GM12865 (cell line): ENCODE measurements at regions not wholly inside any gene's neighbourhood (a gene's known extent, or its start where the extent isn't known, plus 50 kb on each side); places are given as distances from the start of the nearest gene placed in this dataset.

Experiments
- DNase-seq: peaks from one replicate; pipeline ENCODE4 v3.0.0; 2010; ENCODE audit warnings: low read depth
- H3K4me3 ChIP-seq: 2 replicates; pipeline ENCODE4 v1.5.1; 2011; ENCODE audit warnings: mild to moderate bottlenecking, low read depth, low read length, control low read depth
- CTCF ChIP-seq: IDR thresholded peaks from 2 replicates; pipeline ENCODE4 v1.5.1; 2011; ENCODE audit warnings: low read length, control low read depth, low read depth, inconsistent platforms; ENCODE audit not compliant: insufficient read depth; ENCODE audit errors: missing control alignments

- DNase-seq = no peak
- TF ChIP-seq CTCF = no peak
- H3K4me3 ChIP-seq = no peak overlapping the region
Observed at GRCh38 chr3:193768070-193768394, 175.0 kb downstream of the OPA1 start.

GRCh38 chr3:193769437-193769836 is 176.4 kb downstream of the OPA1 start:
- DNase-seq = no peak
- no peak for TF ChIP-seq CTCF
- no peak overlapping the region for H3K4me3 ChIP-seq

GRCh38 chr3:193771011-193771652 is 178.1 kb downstream of the OPA1 start:
- DNase-seq = no peak
- no peak overlapping the region for H3K4me3 ChIP-seq
- no peak for TF ChIP-seq CTCF

GRCh38 chr3:193771653-193772421 is 178.8 kb downstream of the OPA1 start:
- no peak for TF ChIP-seq CTCF
- no peak overlapping the region for H3K4me3 ChIP-seq
- DNase-seq = no peak

GRCh38 chr3:193772422-193772763 is 179.4 kb downstream of the OPA1 start:
- no peak overlapping the region for H3K4me3 ChIP-seq
- TF ChIP-seq CTCF = no peak
- no peak for DNase-seq

- DNase-seq = no peak
- H3K4me3 ChIP-seq = no peak overlapping the region
- no peak for TF ChIP-seq CTCF
Observed at GRCh38 chr3:193773266-193774220, 180.5 kb downstream of the OPA1 start.
